ENCODE measurements at regions not wholly inside any gene's neighbourhood (a gene's known extent, or its start where the extent isn't known, plus 50 kb on each side); places are given as distances from the start of the nearest gene placed in this dataset.

GRCh38 chr18:22539051-22539765 is 121.5 kb upstream of the CTAGE1 start:
- H4K20me1 ChIP-seq (ENCODE audit: control insufficient read depth, insufficient read depth, low read depth, low read length): no peaks in the 10 kb centered on the region
- H3K4me2 ChIP-seq (ENCODE audit: low read length): no peak overlapping the region
- no peak overlapping the region for H3K4me3 ChIP-seq (ENCODE audit: low read length)
- TF ChIP-seq EZH2phosphoT487 (IDR thresholded peaks at IDR 0.05; ENCODE audit: borderline replicate concordance, low read length) (no peak), CTCF (IDR thresholded peaks at IDR 0.05; ENCODE audit: low read depth, low read length, poor library complexity, severe bottlenecking) (no peak)
- no peaks in the 10 kb centered on the region for H3K79me2 ChIP-seq (ENCODE audit: control insufficient read depth, low read length)
- no peaks in the 10 kb centered on the region for H3K9me2 ChIP-seq (replicated peaks; ENCODE audit: control insufficient read depth, low read length)
- no peaks in the 10 kb centered on the region for H3K36me3 ChIP-seq (ENCODE audit: control insufficient read depth, low read length)
- H3K27ac ChIP-seq (ENCODE audit: low read depth, low read length): no peak overlapping the region
- H3K4me1 ChIP-seq (ENCODE audit: control insufficient read depth, low read length): no peaks in the 10 kb centered on the region
- H3F3A ChIP-seq (ENCODE audit: control insufficient read depth, insufficient read depth): no peaks in the 10 kb centered on the region
- no peaks in the 10 kb centered on the region for H3K9me3 ChIP-seq (ENCODE audit: control insufficient read depth, insufficient read depth, low read length)
- H3K27me3 ChIP-seq (ENCODE audit: control insufficient read depth, low read length): no peaks in the 10 kb centered on the region

- Histone ChIP-seq H3F3A (ENCODE audit: control insufficient read depth, insufficient read depth) (no peaks in the 10 kb centered on the region), H3K4me2 (ENCODE audit: low read length) (no peak overlapping the region), H3K4me1 (ENCODE audit: control insufficient read depth, low read length) (no peaks in the 10 kb centered on the region), H3K79me2 (ENCODE audit: control insufficient read depth, low read length) (no peaks in the 10 kb centered on the region), H3K4me3 (ENCODE audit: low read length) (no peak overlapping the region), H4K20me1 (ENCODE audit: control insufficient read depth, insufficient read depth, low read depth, low read length) (no peaks in the 10 kb centered on the region), H3K27ac (ENCODE audit: low read depth, low read length) (no peak overlapping the region), H3K27me3 (ENCODE audit: control insufficient read depth, low read length) (no peaks in the 10 kb centered on the region), H3K9me3 (ENCODE audit: control insufficient read depth, insufficient read depth, low read length) (no peaks in the 10 kb centered on the region), H3K36me3 (ENCODE audit: control insufficient read depth, low read length) (no peaks in the 10 kb centered on the region), H3K9me2 (replicated peaks; ENCODE audit: control insufficient read depth, low read length) (no peaks in the 10 kb centered on the region)
- TF ChIP-seq CTCF (IDR thresholded peaks at IDR 0.05; ENCODE audit: low read depth, low read length, poor library complexity, severe bottlenecking) (no peak), EZH2phosphoT487 (IDR thresholded peaks at IDR 0.05; ENCODE audit: borderline replicate concordance, low read length) (no peak)
Observed at GRCh38 chr18:22541232-22541631, 123.5 kb upstream of the CTAGE1 start.

GRCh38 chr18:22542406-22542835 is 124.7 kb upstream of the CTAGE1 start:
- no peaks in the 10 kb centered on the region for H3K79me2 ChIP-seq (ENCODE audit: control insufficient read depth, low read length)
- no peaks in the 10 kb centered on the region for H3K9me3 ChIP-seq (ENCODE audit: control insufficient read depth, insufficient read depth, low read length)
- no peaks in the 10 kb centered on the region for H4K20me1 ChIP-seq (ENCODE audit: control insufficient read depth, insufficient read depth, low read depth, low read length)
- no peaks in the 10 kb centered on the region for H3K4me1 ChIP-seq (ENCODE audit: control insufficient read depth, low read length)
- H3K4me2 ChIP-seq (ENCODE audit: low read length): no peak overlapping the region
- TF ChIP-seq EZH2phosphoT487 (IDR thresholded peaks at IDR 0.05; ENCODE audit: borderline replicate concordance, low read length) (no peak), CTCF (IDR thresholded peaks at IDR 0.05; ENCODE audit: low read depth, low read length, poor library complexity, severe bottlenecking) (no peak)
- H3F3A ChIP-seq (ENCODE audit: control insufficient read depth, insufficient read depth): no peaks in the 10 kb centered on the region
- H3K9me2 ChIP-seq (replicated peaks; ENCODE audit: control insufficient read depth, low read length): no peaks in the 10 kb centered on the region
- no peak overlapping the region for H3K4me3 ChIP-seq (ENCODE audit: low read length)
- no peaks in the 10 kb centered on the region for H3K27me3 ChIP-seq (ENCODE audit: control insufficient read depth, low read length)
- H3K36me3 ChIP-seq (ENCODE audit: control insufficient read depth, low read length): no peaks in the 10 kb centered on the region
- no peak overlapping the region for H3K27ac ChIP-seq (ENCODE audit: low read depth, low read length)

Data from DOHH2 (cell line).